ENCODE measurements at regions not wholly inside any gene's neighbourhood (a gene's known extent, or its start where the extent isn't known, plus 50 kb on each side); places are given as distances from the start of the nearest gene placed in this dataset.

DNA sequence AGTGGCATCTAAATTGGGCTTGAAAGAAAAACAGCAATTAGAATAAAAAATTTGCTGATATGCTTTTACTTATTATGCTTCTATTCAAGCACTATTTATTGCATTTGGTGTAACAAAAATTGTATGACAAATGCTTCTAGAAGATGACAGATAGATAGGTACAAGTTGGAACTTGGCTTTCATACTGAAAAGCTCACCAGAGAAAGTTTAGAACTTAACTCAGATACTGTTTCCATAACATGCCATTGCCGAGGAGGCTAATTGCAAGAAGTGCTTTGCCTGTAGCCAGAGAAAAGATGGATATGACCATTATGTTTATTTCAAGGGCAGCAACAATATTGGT, 123.8 kb downstream of the NFKBIZ start:
- TF ChIP-seq, protein P1, sequence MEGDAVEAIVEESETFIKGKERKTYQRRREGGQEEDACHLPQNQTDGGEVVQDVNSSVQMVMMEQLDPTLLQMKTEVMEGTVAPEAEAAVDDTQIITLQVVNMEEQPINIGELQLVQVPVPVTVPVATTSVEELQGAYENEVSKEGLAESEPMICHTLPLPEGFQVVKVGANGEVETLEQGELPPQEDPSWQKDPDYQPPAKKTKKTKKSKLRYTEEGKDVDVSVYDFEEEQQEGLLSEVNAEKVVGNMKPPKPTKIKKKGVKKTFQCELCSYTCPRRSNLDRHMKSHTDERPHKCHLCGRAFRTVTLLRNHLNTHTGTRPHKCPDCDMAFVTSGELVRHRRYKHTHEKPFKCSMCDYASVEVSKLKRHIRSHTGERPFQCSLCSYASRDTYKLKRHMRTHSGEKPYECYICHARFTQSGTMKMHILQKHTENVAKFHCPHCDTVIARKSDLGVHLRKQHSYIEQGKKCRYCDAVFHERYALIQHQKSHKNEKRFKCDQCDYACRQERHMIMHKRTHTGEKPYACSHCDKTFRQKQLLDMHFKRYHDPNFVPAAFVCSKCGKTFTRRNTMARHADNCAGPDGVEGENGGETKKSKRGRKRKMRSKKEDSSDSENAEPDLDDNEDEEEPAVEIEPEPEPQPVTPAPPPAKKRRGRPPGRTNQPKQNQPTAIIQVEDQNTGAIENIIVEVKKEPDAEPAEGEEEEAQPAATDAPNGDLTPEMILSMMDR (conservative IDR thresholded peaks at IDR 0.05; ENCODE audit: low read length), result no peak
- no peak for TF ChIP-seq EZH2phosphoT487 (IDR thresholded peaks at IDR 0.05; ENCODE audit: borderline replicate concordance, low read depth, low read length)
